ENCODE measurements at regions not wholly inside any gene's neighbourhood (a gene's known extent, or its start where the extent isn't known, plus 50 kb on each side); places are given as distances from the start of the nearest gene placed in this dataset.

DNA sequence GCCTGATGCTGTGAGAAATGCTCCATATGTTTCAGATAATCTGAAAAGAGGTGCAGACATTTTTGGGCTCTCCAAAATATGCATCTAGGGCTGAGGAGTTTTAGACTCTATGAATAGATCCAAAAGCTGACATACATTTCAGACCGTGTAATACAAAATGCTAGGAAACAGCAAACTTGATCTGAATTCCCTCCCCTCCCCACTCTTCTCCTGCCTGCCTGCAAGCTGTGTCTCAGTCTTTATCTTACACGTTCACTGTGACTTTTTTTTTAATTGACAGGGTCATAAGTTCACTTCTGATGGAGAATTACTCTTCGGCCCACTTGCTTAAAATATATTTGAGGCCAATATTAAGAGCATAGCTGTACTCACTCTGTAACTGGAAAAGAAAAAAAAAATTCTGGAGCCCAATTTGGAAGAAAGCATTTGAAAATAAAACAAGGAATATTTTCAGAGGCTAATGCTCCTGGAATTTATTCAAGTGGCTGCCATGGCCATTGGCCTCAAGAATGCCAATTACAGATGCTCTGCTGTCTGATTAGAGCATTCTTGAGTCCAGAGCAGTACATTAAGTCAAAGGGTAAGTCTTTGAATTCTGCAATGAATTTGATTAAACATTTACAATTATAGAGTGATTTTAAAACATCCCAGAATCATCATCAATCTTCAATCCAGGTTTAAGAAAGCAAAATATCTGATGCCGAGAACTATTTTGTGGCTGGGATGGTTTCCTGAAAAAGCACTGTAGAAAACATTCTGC, 146.2 kb upstream of the SEMA6D start:
- DNase-seq (ENCODE audit: extremely low read depth in 1 of 2, low read depth in 1 of 2) = no peak

DNA sequence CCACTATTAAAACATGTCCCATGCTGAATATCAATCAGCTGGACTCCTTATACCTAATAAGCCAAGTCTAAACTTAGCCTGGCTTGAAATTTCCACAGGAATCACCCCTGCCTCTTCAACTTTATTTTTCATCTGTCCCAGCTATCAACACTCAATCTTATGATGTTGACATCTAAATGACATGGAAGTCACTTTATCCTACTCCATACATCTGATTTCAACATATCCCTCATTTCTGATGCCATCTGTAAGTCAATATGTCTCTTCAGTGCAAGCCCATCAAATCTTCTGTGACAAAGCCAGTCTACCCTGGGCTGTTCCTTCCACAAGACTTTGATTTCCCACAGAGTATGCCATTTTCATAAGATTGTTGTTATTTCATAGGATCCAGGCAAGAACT, 143.6 kb upstream of the SEMA6D start:
- no peak for DNase-seq (ENCODE audit: extremely low read depth in 1 of 2, low read depth in 1 of 2)

- DNase-seq (ENCODE audit: extremely low read depth in 1 of 2, low read depth in 1 of 2) = no peak
These were observed 140.3 kb upstream of the SEMA6D start for GRCh38 chr15:47577000-47577399.

- no peak for DNase-seq (ENCODE audit: extremely low read depth in 1 of 2, low read depth in 1 of 2)
These were observed 139.8 kb upstream of the SEMA6D start for GRCh38 chr15:47577461-47577860.

DNA sequence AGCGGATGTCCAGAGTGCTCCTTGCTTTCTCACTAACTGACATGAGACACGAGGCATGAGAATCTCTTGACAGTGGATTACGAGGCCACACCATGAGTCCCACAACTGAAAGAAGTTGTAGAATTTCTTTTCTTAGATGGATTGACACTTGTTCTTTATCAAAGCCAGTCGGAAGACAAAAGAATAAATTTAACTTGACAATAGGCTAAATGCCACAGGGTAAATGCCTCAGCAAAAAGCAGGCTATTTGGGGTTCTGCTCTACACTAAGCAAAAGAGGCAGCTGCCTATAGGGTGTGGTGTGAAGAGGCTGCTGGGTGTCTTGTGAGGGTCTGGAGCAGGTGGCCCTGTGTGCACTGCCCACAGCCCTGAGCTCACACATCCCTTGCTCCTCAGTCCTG, 135.1 kb upstream of the SEMA6D start:
- no peak for DNase-seq (ENCODE audit: extremely low read depth in 1 of 2, low read depth in 1 of 2)

DNA sequence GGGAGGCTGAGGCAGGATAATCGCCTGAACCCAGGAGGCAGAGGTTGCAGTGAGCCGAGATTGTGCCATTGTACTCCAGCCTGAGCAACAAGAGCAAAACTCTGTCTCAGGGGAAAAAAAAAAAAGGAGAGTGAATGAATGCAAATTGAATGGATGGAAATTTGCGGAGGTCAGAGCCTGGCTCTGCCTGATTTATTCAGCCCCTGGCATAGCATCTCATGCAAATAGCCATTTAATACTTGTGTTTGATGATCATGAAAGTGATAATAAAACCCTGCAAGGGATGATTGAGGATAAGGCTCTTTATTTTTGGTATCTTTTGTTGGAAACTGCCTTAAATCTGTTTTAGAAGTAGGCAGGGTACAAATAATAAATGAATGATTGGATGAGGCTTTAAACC, 133.0 kb upstream of the SEMA6D start:
- DNase-seq (ENCODE audit: extremely low read depth in 1 of 2, low read depth in 1 of 2) = no peak

DNA sequence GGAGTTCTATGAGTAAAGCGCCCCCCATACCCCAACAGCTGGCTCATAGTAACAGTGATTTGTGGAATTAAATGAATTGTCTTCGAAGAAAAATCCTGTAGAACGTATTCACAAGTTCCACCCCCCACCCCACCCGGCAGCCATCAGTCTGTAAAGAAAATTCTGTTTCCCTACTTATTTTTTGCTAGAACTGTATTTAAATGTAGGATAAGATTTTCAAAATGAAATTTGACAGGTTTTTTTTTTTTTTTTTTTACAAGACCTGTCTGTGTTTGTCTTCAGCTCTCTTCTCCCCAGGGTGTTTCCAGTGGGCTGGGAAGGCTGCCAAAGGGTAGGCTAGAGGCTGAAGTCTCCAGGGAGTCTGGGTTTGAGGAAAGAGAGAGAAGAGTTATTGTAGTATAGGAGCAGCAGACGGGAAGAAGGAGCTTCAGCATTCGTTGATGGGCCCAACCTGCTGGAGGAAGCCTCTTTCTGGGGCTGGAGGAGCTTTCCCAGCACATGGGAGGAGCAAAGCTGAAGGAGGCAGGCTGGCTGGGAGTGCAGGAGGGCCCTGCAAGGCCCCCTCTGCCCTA, 130.6 kb upstream of the SEMA6D start:
- no peak for DNase-seq (ENCODE audit: extremely low read depth in 1 of 2, low read depth in 1 of 2)

DNA sequence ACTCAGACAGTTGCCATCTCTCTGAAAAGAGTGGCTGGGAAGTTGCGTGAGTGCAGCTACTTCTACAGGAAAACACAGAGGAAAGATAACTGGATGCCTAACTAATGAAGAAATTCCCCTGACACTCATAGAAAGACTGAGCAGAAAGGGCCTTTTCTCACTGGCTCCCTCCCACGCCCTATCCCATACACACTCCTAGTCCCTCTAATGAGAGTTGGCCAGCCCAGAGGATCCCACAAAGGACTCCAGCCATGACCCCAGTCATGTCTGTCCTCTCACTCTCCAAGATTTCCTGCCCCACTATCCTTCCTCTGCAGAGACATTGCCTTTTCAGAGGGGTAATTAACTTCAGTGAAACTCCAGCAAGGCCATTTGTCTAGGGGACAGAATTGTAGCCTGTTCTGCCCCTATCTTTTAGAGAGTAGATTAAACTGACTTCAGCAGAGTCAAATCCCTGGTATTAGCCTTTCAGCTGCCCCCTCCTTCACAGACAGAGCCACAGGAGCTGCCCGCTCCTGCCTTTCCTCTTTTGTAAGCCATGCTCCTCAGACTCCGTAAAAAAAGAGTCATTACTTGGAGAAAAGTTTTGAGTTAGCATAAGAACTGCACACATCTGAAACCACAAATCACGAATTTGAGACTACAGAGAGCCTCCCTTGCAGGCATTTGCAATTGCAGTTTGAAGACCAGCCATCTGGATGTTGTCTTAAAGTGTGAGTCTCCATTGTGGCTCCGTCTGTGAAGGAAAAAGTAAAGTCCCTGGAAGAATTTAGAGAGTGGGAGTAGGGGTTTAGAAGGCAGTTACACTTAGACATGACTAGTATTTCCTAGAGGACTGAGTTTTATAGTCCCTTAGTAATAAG, 129.1 kb upstream of the SEMA6D start:
- no peak for DNase-seq (ENCODE audit: extremely low read depth in 1 of 2, low read depth in 1 of 2)

- DNase-seq (ENCODE audit: extremely low read depth in 1 of 2, low read depth in 1 of 2) = no peak
These were observed 128.3 kb upstream of the SEMA6D start for GRCh38 chr15:47588958-47589357.

DNA sequence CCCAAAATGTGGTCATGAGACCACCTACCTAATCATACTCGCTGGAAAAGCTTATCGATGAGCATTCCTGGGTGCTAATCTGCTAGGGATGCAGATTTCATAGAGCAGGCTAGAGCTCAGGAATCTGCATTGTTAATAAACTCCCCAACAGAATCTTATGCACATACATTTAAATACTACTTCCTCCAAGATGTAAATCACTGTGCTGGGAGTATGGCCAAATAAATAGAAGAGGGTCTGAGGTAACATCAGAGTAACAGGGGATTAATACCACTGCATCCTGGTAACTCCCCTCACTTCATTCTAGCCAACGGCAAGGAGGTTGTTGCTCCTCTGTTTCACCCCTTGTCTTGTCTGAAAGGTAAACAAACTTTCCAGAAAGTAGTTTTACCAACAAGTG, 118.3 kb upstream of the SEMA6D start:
- DNase-seq (ENCODE audit: extremely low read depth in 1 of 2, low read depth in 1 of 2) = no peak

DNA sequence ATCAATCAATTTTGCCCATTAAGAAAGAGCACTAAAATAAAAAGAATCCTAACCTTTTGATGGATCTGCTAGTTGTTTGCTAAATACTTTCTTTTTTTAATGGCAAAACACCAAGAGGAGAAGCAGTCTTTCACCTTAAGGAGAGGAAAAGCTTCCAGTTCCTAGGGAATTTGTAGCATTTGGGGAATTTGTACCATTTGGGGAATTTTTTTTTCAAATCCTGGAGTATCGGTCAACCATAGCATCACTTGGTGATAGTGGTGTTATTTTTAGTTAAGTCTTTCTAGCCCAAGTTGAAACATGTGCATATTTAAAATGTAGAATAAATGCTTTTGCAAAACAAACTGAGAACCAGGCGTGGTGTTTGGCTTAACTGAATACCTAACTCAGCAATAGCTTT, 117.5 kb upstream of the SEMA6D start:
- no peak for DNase-seq (ENCODE audit: extremely low read depth in 1 of 2, low read depth in 1 of 2)

GRCh38 chr15:47602121-47602520, 115.2 kb upstream of the SEMA6D start:
- no peak for DNase-seq (ENCODE audit: extremely low read depth in 1 of 2, low read depth in 1 of 2)

DNA sequence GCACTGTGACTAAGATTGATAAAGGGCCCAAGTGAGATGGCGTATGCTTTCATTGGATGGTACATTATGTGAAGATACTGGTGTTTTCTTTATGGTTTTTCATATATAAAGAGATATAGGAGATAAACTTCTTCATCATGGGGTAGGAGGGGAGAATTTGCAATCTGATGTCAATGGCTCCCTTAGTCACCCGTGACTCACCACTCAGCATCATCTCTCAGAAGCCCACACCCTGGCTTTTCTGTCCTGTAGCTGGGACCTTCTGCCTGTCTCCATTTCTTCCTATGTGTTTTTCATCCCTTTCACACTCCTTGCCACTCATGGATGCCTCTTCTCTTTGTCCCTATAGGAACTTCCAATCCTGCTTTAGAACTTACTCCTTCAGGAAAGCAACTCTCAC, 114.3 kb upstream of the SEMA6D start:
- no peak for DNase-seq (ENCODE audit: extremely low read depth in 1 of 2, low read depth in 1 of 2)

DNA sequence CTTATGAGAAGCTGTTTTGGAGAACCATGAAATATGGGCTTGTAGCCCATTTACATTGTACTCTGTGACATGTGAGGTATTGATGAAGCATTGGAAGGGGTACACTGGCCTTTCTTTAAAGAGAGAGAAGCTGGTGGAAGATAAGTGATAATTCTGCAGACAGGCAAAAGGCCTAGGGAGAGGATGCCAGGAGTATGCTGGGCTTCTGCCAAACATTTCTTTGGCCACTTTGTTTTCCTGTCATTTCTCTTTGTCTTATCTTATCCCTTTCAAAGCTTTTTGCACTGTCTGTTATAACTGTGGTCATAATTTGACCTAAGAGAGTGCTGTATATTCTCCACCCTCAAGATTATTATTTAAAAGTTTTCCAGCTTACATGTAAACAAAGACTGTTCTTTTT, 109.6 kb upstream of the SEMA6D start:
- DNase-seq (ENCODE audit: extremely low read depth in 1 of 2, low read depth in 1 of 2) = no peak

DNA sequence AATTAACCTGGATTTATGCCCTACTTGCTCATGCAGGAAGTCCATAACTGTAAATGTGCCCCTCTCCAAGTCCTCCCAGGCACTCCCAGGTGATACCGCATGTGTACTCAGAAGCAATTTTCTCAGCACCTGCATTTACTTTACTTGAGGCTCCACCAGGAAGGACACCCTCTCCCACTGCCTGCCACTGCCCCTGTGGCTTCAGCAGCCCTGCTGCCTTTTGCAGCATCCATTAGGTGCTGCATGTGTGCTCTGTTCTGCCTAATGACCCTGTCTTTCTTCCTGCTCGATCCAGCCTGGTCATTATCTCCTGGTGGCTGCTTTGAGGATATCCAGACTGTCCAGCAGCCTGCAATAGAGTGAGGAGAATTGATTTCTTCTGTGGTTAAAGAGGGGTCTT, 107.6 kb upstream of the SEMA6D start:
- no peak for DNase-seq (ENCODE audit: extremely low read depth in 1 of 2, low read depth in 1 of 2)

DNA sequence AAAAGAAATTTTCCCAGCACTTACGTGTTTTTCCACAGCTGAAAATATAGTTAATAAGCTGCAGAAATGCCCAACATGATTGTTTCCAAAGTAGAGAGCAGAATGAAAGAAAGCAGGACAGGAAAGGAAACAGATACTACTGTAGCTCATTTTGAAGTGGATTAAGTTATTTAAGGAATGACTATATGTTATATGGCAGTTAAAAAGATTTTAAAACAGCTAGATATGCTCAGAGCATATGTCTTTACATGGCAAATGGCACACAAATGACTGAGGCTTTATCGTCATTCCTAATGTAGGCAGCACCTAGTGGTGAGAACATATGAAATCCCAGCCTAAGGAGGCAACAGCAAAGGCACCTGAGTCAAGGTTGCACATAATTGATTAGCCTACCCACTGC, 106.6 kb upstream of the SEMA6D start:
- DNase-seq (ENCODE audit: extremely low read depth in 1 of 2, low read depth in 1 of 2) = no peak

DNA sequence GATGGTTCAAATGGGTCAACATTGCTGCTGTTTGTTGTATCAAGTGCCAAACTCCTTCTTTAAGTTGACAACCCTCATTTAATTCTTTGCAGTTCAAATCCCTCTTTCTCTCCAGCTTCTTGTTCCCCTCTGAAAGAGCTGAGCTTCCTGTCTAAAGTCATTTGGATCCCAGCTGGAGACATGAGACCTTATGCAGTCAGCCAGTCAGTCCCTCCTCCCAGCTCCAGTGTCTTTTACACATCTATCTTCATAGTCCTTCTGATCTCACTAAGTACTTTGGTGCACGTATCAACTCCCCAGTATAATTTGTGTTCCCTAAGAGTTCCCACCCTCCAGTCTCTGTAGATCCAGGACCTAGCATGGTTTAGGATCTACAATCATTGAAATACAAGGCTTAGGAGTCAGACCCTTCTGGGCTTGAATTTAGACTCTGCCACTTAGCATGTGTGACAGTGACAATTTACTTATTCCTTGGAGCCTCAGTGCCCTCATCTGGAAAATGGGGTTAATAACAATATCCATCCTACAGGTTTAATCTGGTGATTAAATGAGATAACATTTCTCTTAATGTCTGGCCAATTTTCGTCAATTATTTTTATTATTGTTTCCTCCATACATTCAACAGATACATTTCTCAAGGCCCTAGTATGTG, 102.8 kb upstream of the SEMA6D start:
- no peak for DNase-seq (ENCODE audit: extremely low read depth in 1 of 2, low read depth in 1 of 2)

DNA sequence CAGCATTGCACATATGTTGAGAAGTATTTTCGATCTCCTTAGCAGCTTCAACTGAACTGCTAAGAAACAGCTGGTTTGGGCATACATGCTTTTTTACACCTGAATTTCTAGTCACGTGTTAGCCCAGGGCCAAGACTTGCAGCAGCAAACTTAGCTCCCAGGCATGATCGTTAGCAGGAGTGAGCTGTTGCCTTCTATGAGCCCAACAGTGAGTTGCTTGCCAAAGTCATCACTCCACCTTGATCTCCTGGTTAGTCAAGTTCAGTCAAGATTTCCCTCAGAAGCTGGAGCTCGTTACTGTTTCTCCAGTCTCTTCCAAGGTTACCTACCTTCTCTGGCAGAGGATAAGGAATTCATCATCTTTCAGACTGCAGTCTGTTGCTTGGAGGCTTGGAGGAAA, 100.4 kb upstream of the SEMA6D start:
- no peak for DNase-seq (ENCODE audit: extremely low read depth in 1 of 2, low read depth in 1 of 2)

DNA sequence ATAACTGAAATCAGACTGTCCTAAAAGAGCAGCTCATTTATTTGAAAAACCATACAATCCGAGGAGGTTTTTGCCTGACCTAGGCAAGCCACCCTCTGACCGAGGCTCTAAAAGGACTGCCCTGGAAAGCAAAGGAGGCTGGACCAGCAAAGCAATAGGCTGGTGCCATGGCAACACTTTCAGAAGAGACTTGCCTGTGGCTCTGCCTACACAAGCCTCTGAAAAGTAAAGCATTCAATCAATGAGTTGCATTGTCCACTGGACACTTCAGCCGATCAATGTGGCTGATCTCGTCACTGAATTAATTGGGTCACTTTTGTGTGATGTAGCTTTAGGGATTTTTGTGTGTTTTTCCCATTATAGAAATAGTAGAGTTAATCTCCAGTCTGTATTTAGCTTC, 99.1 kb upstream of the SEMA6D start:
- DNase-seq (ENCODE audit: extremely low read depth in 1 of 2, low read depth in 1 of 2) = no peak

DNA sequence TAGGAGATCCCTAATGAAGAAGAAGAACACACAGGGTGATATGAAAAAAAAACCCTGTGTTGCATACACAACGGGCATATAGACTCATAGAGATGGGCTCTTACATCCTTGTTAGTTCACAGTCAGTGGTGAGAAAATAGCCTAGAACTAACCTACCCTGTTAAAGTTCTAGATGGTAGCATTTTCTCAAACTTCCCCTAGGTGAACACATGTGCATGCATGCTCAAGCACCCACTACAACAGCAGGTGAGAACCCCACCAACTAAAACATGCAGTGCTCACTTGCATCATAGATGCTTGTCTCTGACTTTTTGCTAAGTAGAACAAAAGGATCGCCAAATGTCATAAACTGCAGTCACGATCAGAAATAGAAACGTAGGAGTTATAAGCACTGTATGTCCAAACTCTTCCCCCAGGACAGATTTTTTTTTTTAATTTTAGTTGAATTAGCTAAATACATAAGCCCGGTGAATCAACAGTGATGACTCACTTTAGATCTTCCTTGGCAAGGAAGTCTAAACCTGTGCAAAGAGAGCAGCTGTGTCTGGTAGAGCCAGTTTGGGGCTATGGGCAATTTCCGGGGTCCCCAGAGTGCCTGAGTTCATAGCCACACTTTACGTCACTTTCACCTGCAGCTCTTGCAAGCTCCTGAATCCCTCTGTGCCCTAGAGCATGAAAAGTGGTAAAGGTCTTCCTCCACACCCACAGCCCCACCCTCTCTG, 96.2 kb upstream of the SEMA6D start:
- no peak for DNase-seq (ENCODE audit: extremely low read depth in 1 of 2, low read depth in 1 of 2)

DNA sequence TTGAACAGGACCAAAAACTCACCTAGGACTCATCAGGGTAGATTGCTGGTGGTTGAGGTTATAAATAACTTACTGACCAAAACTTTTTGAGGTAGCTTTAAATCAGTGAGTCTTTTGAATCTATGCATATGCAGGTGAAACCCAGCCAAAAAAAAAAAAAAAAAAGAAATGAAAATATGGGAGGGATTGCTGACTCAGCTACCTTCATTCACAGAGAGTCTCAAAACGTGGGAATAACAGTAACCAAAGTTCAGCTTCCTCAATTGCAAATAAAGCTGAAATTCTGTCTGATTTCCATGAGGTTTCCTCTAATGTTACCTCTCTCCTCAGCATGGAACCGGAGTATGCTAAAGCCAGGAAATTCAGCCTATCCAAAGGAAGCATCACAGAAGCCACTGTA, 95.2 kb upstream of the SEMA6D start:
- DNase-seq (ENCODE audit: extremely low read depth in 1 of 2, low read depth in 1 of 2) = no peak
